ENCODE measurements at regions not wholly inside any gene's neighbourhood (a gene's known extent, or its start where the extent isn't known, plus 50 kb on each side); places are given as distances from the start of the nearest gene placed in this dataset.

DNA sequence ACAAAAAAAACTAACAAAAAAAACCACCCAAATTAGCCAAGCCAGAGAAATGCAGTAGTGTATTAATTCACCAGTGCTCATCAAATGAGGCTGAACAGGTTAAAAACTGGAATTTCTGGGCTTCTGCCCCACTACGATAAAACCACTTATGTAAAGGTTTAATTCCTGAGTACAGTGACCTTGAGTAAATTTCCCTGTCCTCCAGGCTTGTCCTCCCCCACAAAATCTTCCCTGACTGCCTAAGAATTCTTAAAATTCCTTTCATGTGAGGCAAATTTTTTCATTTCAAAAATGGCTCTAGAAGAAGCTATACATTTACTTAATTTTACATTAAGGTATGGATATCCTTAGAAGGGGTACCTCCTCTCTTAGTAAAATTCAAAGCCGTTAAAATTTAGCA lies 80.1 kb upstream of the ID4 start:
- TF ChIP-seq CTCF (IDR thresholded peaks at IDR 0.05) (no peak), ZFX (IDR thresholded peaks at IDR 0.05; ENCODE audit: borderline replicate concordance) (no peak)
